Spinal cord (tissue), 9 donors: ENCODE measurements at regions not wholly inside any gene's neighbourhood (a gene's known extent, or its start where the extent isn't known, plus 50 kb on each side); places are given as distances from the start of the nearest gene placed in this dataset.
"Not testable (repeated sequence)": the region's sequence is repeated elsewhere in the genome, so short reads cannot be mapped to it uniquely, and the experiment has no call there.

Source experiments
- DNase-seq, 6 donors: peaks; one replicate each; pipeline versions ENCODE4 v3.0.0 to v3.0.0-alpha.2; 2013 to 2015; ENCODE audit warnings: low spot score in 6 of 6, low read depth in 4 of 6
- H3K27ac ChIP-seq: one replicate; pipeline ENCODE4 v1.5.1; 2013; ENCODE audit warnings: low read depth, low read length, control low read depth
- H3K27me3 ChIP-seq: one replicate; pipeline ENCODE4 v1.6.1; 2013; ENCODE audit warnings: low read length; ENCODE audit not compliant: control insufficient read depth, insufficient read depth
- H3K36me3 ChIP-seq: one replicate; pipeline ENCODE4 v1.6.1; 2013; ENCODE audit warnings: low read length; ENCODE audit not compliant: control insufficient read depth, insufficient read depth
- H3K4me1 ChIP-seq: one replicate; pipeline ENCODE4 v1.6.1; 2013; ENCODE audit warnings: low read length; ENCODE audit not compliant: control insufficient read depth, insufficient read depth
- H3K4me3 ChIP-seq: one replicate; pipeline ENCODE4 v1.5.1; 2013; ENCODE audit warnings: low read depth, low read length, control low read depth
- H3K9me3 ChIP-seq: one replicate; pipeline ENCODE4 v1.6.1; 2013; ENCODE audit warnings: low read length; ENCODE audit not compliant: control insufficient read depth, insufficient read depth
- WGBS: methylation state at CpG from one replicate; pipeline ENCODE4 v1.1.5; 2013; ENCODE audit warnings: missing lambda C conversion rate; ENCODE audit not compliant: insufficient coverage; 5-methylcytosine and 5-hydroxymethylcytosine counted together
- donor health status: healthy.

DNA sequence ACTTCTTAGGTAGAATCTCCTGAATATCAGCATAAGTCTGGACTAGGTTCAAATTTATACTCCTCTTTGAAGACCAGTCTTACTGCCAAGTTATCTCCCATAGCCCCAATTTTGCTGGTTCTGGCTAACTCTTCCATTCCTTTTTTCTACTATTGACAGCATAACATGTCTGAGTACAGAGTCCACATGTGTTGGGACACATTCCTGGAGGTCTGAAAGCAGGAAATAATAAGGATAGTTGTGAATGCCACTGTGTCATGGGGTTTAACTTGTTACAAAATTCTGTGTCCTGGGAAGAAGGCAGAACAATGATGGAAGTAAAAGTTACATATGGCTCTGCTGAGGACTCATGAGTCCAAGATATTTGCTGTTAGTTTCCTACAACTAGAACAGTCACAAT lies 57.4 kb upstream of the ZBTB20 start:
- Histone ChIP-seq H3K36me3 (no peaks in the 10 kb centered on the region), H3K9me3 (no peaks in the 10 kb centered on the region), H3K27me3 (no peaks in the 10 kb centered on the region), H3K4me1 (no peaks in the 10 kb centered on the region), H3K27ac (no peak overlapping the region), H3K4me3 (no peak overlapping the region)
- DNase-seq: no peak

DNA sequence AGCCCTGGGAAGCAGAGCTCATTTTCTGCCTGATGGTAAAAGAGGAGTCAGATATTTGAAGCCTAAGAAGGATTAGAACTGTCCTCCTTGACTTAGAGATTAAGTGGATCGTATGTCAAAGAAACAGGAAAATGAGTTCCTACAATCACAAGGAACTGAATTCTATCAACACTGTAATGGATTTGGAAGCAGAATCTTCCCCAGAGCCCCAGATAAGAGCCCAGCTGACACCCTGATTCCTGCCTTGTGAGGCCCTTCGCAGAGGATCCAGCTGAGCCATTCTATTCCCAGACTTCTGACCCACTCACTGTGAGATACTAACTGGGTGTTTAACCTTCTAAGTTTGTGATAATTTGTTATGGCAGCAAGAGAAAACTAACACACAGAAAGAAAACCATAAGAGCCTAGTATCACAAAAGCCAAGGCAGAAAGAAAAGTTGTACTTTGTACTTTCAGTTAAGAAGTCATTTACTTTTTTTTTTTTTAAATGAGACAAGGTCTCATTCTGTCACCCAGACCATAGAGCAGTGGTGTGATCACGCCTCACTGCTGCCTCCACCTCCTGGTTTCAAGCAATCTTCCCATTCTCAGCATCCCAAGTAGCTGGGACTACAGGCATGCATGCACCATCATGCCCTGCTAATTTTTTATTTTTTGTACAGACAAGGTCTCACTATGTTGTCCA lies 61.1 kb upstream of the ZBTB20 start:
- Histone ChIP-seq H3K27ac (no peak overlapping the region), H3K9me3 (no peaks in the 10 kb centered on the region), H3K4me3 (no peak overlapping the region), H3K27me3 (no peaks in the 10 kb centered on the region), H3K36me3 (no peaks in the 10 kb centered on the region), H3K4me1 (no peaks in the 10 kb centered on the region)
- 92% methylated on average over 1 of the region's 3 CpGs for WGBS
- DNase-seq: no peak

- H3K4me1 ChIP-seq: no peaks in the 10 kb centered on the region
- WGBS: no CpG with 5 or more reads among the region's 4 CpGs
- H3K27me3 ChIP-seq: no peaks in the 10 kb centered on the region
- no peak overlapping the region for H3K4me3 ChIP-seq
- no peaks in the 10 kb centered on the region for H3K9me3 ChIP-seq
- no peak for DNase-seq
- no peak overlapping the region for H3K27ac ChIP-seq
- H3K36me3 ChIP-seq: no peaks in the 10 kb centered on the region
Measured at GRCh38 chr3:115211810-115212492, 64.9 kb upstream of the ZBTB20 start.

DNA sequence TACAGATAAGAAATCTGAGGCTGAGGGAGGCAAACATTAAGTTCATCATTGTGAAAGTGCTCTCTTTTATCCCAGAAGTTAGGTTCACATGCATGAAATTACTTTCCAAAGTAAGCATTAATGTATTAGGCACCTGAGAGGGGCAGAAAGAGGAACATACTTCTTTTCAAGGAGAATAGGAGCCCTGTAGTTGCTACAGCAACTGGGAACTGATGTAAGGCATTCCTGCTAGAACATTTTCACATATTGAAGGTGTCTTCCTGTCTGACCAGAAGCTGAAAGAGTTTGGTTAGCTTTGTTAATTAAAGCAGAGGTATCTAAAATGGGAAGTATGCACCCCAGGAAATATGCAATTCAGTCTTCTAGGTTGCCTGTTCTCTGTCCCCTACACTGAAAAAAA lies 65.5 kb upstream of the ZBTB20 start:
- Histone ChIP-seq H3K4me3 (no peak overlapping the region), H3K36me3 (no peaks in the 10 kb centered on the region), H3K27me3 (no peaks in the 10 kb centered on the region), H3K4me1 (no peaks in the 10 kb centered on the region), H3K27ac (no peak overlapping the region), H3K9me3 (no peaks in the 10 kb centered on the region)
- no peak for DNase-seq

GRCh38 chr3:115213052-115213451 lies 66.0 kb upstream of the ZBTB20 start:
- H3K36me3 ChIP-seq, H3K27me3 ChIP-seq, H3K27ac ChIP-seq, H3K4me1 ChIP-seq, DNase-seq, H3K4me3 ChIP-seq, H3K9me3 ChIP-seq: not testable (repeated sequence)
- WGBS: 77% methylated on average over 4 of the region's 8 CpGs

GRCh38 chr3:115217292-115217677 lies 70.2 kb upstream of the ZBTB20 start:
- no CpG with 5 or more reads among the region's 2 CpGs for WGBS
- DNase-seq: no peak
- Histone ChIP-seq H3K4me1 (no peaks in the 10 kb centered on the region), H3K36me3 (no peaks in the 10 kb centered on the region), H3K27ac (no peak overlapping the region), H3K27me3 (no peaks in the 10 kb centered on the region), H3K4me3 (no peak overlapping the region), H3K9me3 (no peaks in the 10 kb centered on the region)

GRCh38 chr3:115217678-115218451 lies 70.8 kb upstream of the ZBTB20 start:
- no peaks in the 10 kb centered on the region for H3K4me1 ChIP-seq
- no peaks in the 10 kb centered on the region for H3K27me3 ChIP-seq
- H3K4me3 ChIP-seq: peak overlapping the region; percentile 2
- no peaks in the 10 kb centered on the region for H3K9me3 ChIP-seq
- H3K27ac ChIP-seq: peak overlapping the region; percentile 55
- WGBS: 29% methylated on average over 1 of the region's 7 CpGs
- H3K36me3 ChIP-seq: no peaks in the 10 kb centered on the region
- peak; percentile 52 to 96 (median 62) for DNase-seq

GRCh38 chr3:115218859-115219258 lies 71.8 kb upstream of the ZBTB20 start:
- DNase-seq: no peak
- Histone ChIP-seq H3K27ac (no peak overlapping the region), H3K9me3 (no peaks in the 10 kb centered on the region), H3K36me3 (no peaks in the 10 kb centered on the region), H3K27me3 (no peaks in the 10 kb centered on the region), H3K4me3 (no peak overlapping the region), H3K4me1 (no peaks in the 10 kb centered on the region)
- WGBS: no CpG with 5 or more reads among the region's 1 CpG

GRCh38 chr3:115224687-115225086 lies 77.6 kb upstream of the ZBTB20 start:
- H3K4me1 ChIP-seq: no peaks in the 10 kb centered on the region
- DNase-seq: no peak
- no peaks in the 10 kb centered on the region for H3K36me3 ChIP-seq
- no peak overlapping the region for H3K27ac ChIP-seq
- H3K4me3 ChIP-seq: no peak overlapping the region
- H3K9me3 ChIP-seq: no peaks in the 10 kb centered on the region
- 71% methylated on average over 1 of the region's 1 CpG for WGBS
- H3K27me3 ChIP-seq: no peaks in the 10 kb centered on the region
